GM12878 (cell line): ENCODE measurements at regions not wholly inside any gene's neighbourhood (a gene's known extent, or its start where the extent isn't known, plus 50 kb on each side); places are given as distances from the start of the nearest gene placed in this dataset.

ENCODE experiments used
- ATAC-seq: fragments of 200-7000 bp; cut with Tn5 transposase; 3 replicates; pipeline ENCODE4 v1.9.1; 2020; ENCODE audit warnings: mild to moderate bottlenecking, moderate library complexity
- BruUV-seq: library from RNA; stranded (reverse); fragments of 400-500 nt; replicated peaks from 2 replicates; lab custom pipeline; 2021; lab: Mats Ljungman, UMichigan
- CTCF ChIA-PET: fragments of 300-600 bp; sonication (Branson Sonifier 250); formaldehyde crosslinking; extraction: SDS; loops from one replicate; lab custom pipeline; 2021; ENCODE audit warnings: inconsistent platforms; lab: Yijun Ruan, JAX
- POLR2A ChIA-PET: fragments of 350-600 bp; formaldehyde crosslinking; extraction: SDS; loops from one replicate; lab custom pipeline; 2021; ENCODE audit warnings: inconsistent platforms; lab: Charles Lee
- RAD21 ChIA-PET: fragments of 300-600 bp; sonication (Branson Sonifier 250); formaldehyde crosslinking; loops from one replicate; lab custom pipeline; 2023; ENCODE audit warnings: antibody characterized with exemption; ENCODE audit not compliant: unreplicated experiment; lab: Charles Lee
- SMC1A ChIA-PET: fragments of 300-600 bp; sonication (Branson Sonifier 250); formaldehyde crosslinking; loops from one replicate; lab custom pipeline; 2023; ENCODE audit not compliant: unreplicated experiment, uncharacterized antibody; lab: Charles Lee
- DNase-seq: peaks from one replicate; pipeline ENCODE4 v3.0.0-alpha.2; 2011; ENCODE audit warnings: low read depth, low spot score
- FAIRE-seq: peaks from 3 replicates; lab custom pipeline; 2011; peaks lifted over from hg19 to GRCh38; lab: Jason Lieb, UNC
- H2AFZ ChIP-seq: 2 replicates; pipeline ENCODE4 v1.6.0; 2011; ENCODE audit warnings: low read depth, low read length, control low read depth; ENCODE audit not compliant: control insufficient read depth
- H3K27ac ChIP-seq: 2 replicates; pipeline ENCODE4 v1.5.1; 2011; ENCODE audit warnings: control low read depth; ENCODE audit not compliant: control insufficient read depth, insufficient read depth
- H3K27me3 ChIP-seq, 2 experiments: replicated peaks in 1 of 2; 2 replicates each; pipeline versions ENCODE4 v1.6.0 to v1.6.1; 2011; ENCODE audit warnings: low read length in 1 of 2; ENCODE audit not compliant: control insufficient read depth in 2 of 2, insufficient read depth in 2 of 2
- H3K36me3 ChIP-seq, 2 experiments: 2 replicates each; pipeline ENCODE4 v1.5.1; 2011; ENCODE audit warnings: low read length in 1 of 2; ENCODE audit not compliant: control insufficient read depth in 2 of 2, insufficient read depth in 2 of 2
- H3K4me1 ChIP-seq: 2 replicates; pipeline ENCODE4 v1.6.1; 2011; ENCODE audit warnings: mild to moderate bottlenecking, low read length, moderate library complexity, mixed read lengths; ENCODE audit not compliant: control insufficient read depth, insufficient read depth
- H3K4me2 ChIP-seq: 2 replicates; pipeline ENCODE4 v1.6.0; 2011; ENCODE audit warnings: control low read depth; ENCODE audit not compliant: control insufficient read depth, insufficient read depth
- H3K4me3 ChIP-seq: fragments of 200-600 bp; sonication (generic); 2 replicates; pipeline ENCODE4 v1.5.1; 2016
- H3K79me2 ChIP-seq: 2 replicates; pipeline ENCODE4 v1.6.0; 2011; ENCODE audit warnings: low read length; ENCODE audit not compliant: control insufficient read depth, insufficient read depth
- H3K9ac ChIP-seq: 2 replicates; pipeline ENCODE4 v1.8.0; 2011; ENCODE audit warnings: low read length, control low read depth, mixed read lengths; ENCODE audit not compliant: control insufficient read depth, insufficient read depth
- H3K9me3 ChIP-seq: replicated peaks from 3 replicates; pipeline ENCODE4 v1.5.1; 2011; ENCODE audit warnings: mild to moderate bottlenecking, low read length; ENCODE audit not compliant: control insufficient read depth, insufficient read depth
- H4K20me1 ChIP-seq: 2 replicates; pipeline ENCODE4 v1.6.0; 2011; ENCODE audit not compliant: control insufficient read depth, insufficient read depth
- IKZF1 ChIP-seq: fragments of 450-650 bp; conservative IDR thresholded peaks from 2 replicates; pipeline ENCODE4 v1.6.1; 2017; ENCODE audit warnings: antibody characterized with exemption, mild to moderate bottlenecking
- IRF5 ChIP-seq: fragments of 450-650 bp; IDR thresholded peaks from 2 replicates; pipeline ENCODE4 v1.6.1; 2017; ENCODE audit warnings: borderline replicate concordance
- NR2C1 ChIP-seq: fragments of 450-650 bp; IDR thresholded peaks from 2 replicates; pipeline ENCODE4 v1.6.1; 2017; ENCODE audit warnings: antibody characterized with exemption, mild to moderate bottlenecking, moderate library complexity
- NR2C2 ChIP-seq: IDR thresholded peaks from 2 replicates; pipeline ENCODE4 v1.6.1; 2011; ENCODE audit warnings: borderline replicate concordance, low read depth; ENCODE audit not compliant: control insufficient read depth, insufficient read length
- SRF ChIP-seq, 2 experiments: IDR thresholded peaks; 2 replicates each; pipeline ENCODE4 v1.6.1; 2011; ENCODE audit warnings: low read depth in 2 of 2, low read length in 2 of 2, mild to moderate bottlenecking in 1 of 2, moderate library complexity in 1 of 2
- STAT3 ChIP-seq: IDR thresholded peaks from 2 replicates; pipeline ENCODE4 v1.6.1; 2011; ENCODE audit warnings: low read depth, low read length, improper control_type of control experiment
- TAF1 ChIP-seq: IDR thresholded peaks from 2 replicates; pipeline ENCODE4 v1.6.1; 2011; ENCODE audit warnings: mild to moderate bottlenecking, low read depth, low read length, borderline replicate concordance
- YBX1 ChIP-seq: fragments of 450-650 bp; IDR thresholded peaks from 2 replicates; pipeline ENCODE4 v1.6.1; 2016; ENCODE audit warnings: antibody characterized with exemption
- WGBS: methylation state at CpG from one replicate; pipeline ENCODE4 v1.1.6; 2016; ENCODE audit warnings: low lambda C conversion rate; ENCODE audit not compliant: insufficient replicate concordance, insufficient coverage; ENCODE audit errors: missing lambda C conversion rate; 5-methylcytosine and 5-hydroxymethylcytosine counted together
- in situ Hi-C: fragments of 300-500 bp; cut with MboI; formaldehyde crosslinking; loops from 9 replicates; pipeline ENCODE4 v1.14.3; 2018; ENCODE audit warnings: mixed read lengths
- intact Hi-C: fragments of 100-400 bp; cut with micrococcal nuclease; formaldehyde crosslinking; loops from one replicate; pipeline ENCODE4 v1.14.2; 2022; ENCODE audit not compliant: unreplicated experiment
- TF ChIP-seq, protein P1 (sequence below): fragments of 450-650 bp; IDR thresholded peaks from 2 replicates; pipeline ENCODE4 v1.6.1; 2016; ENCODE audit warnings: mild to moderate bottlenecking, moderate library complexity, borderline replicate concordance

- ChIA-PET SMC1A (interaction anchor here (1.5 kb wide), 1 partner anchor 262 kb away, joined by 5 read pairs; no protein-coding TSS in a partner anchor), CTCF (interaction anchor here (0.6 to 3.4 kb wide), 6 partner anchors 9 to 417 kb away, joined by 3 to 26 read pairs (median 3); no protein-coding TSS in a partner anchor), RAD21 (no interaction called here), POLR2A (no interaction called here)
- H3K9ac ChIP-seq, result no peak overlapping the region
- H4K20me1 ChIP-seq, result no peaks in the 10 kb centered on the region
- TF ChIP-seq YBX1 (no peak), TAF1 (no peak), IRF5 (no peak), NR2C2 (no peak), STAT3 (no peak), SRF (IDR thresholded peaks at IDR 0.05; ENCODE audit: low read depth in 2 of 2, low read length in 2 of 2) (no peak), NR2C1 (no peak), IKZF1 (no peak)
- TF ChIP-seq, protein P1, sequence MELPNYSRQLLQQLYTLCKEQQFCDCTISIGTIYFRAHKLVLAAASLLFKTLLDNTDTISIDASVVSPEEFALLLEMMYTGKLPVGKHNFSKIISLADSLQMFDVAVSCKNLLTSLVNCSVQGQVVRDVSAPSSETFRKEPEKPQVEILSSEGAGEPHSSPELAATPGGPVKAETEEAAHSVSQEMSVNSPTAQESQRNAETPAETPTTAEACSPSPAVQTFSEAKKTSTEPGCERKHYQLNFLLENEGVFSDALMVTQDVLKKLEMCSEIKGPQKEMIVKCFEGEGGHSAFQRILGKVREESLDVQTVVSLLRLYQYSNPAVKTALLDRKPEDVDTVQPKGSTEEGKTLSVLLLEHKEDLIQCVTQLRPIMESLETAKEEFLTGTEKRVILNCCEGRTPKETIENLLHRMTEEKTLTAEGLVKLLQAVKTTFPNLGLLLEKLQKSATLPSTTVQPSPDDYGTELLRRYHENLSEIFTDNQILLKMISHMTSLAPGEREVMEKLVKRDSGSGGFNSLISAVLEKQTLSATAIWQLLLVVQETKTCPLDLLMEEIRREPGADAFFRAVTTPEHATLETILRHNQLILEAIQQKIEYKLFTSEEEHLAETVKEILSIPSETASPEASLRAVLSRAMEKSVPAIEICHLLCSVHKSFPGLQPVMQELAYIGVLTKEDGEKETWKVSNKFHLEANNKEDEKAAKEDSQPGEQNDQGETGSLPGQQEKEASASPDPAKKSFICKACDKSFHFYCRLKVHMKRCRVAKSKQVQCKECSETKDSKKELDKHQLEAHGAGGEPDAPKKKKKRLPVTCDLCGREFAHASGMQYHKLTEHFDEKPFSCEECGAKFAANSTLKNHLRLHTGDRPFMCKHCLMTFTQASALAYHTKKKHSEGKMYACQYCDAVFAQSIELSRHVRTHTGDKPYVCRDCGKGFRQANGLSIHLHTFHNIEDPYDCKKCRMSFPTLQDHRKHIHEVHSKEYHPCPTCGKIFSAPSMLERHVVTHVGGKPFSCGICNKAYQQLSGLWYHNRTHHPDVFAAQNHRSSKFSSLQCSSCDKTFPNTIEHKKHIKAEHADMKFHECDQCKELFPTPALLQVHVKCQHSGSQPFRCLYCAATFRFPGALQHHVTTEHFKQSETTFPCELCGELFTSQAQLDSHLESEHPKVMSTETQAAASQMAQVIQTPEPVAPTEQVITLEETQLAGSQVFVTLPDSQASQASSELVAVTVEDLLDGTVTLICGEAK, result peak; percentile 64
- no peak for DNase-seq
- no peaks in the 10 kb centered on the region for H3K79me2 ChIP-seq
- no TSS peak for BruUV-seq
- no peak for ATAC-seq
- no peak for FAIRE-seq
- H3K36me3 ChIP-seq, result no peaks in the 10 kb centered on the region
- no peaks in the 10 kb centered on the region for H3K27me3 ChIP-seq
- no peak overlapping the region for H3K27ac ChIP-seq
- H2AFZ ChIP-seq, result no peak overlapping the region
- intact Hi-C loops (loop anchor here (2.0 kb wide), 2 partner anchors 29 to 263 kb away; no protein-coding TSS in a partner anchor), in situ Hi-C loops (loop anchor here (10.0 kb wide), 1 partner anchor 415 kb away; no protein-coding TSS in a partner anchor)
- no peak overlapping the region for H3K4me2 ChIP-seq
- no peak overlapping the region for H3K4me3 ChIP-seq
- no peaks in the 10 kb centered on the region for H3K4me1 ChIP-seq
- 57% methylated on average over 3 of the region's 3 CpGs for WGBS
- H3K9me3 ChIP-seq, result no peaks in the 10 kb centered on the region
These were observed 165.0 kb downstream of the ZNF674 start for GRCh38 chrX:46380148-46380752.
